ENCODE measurements at regions not wholly inside any gene's neighbourhood (a gene's known extent, or its start where the extent isn't known, plus 50 kb on each side); places are given as distances from the start of the nearest gene placed in this dataset.

GRCh38 chr6:91337967-91338366 lies 751.1 kb upstream of the MAP3K7 start:
- no peak for ATAC-seq

DNA sequence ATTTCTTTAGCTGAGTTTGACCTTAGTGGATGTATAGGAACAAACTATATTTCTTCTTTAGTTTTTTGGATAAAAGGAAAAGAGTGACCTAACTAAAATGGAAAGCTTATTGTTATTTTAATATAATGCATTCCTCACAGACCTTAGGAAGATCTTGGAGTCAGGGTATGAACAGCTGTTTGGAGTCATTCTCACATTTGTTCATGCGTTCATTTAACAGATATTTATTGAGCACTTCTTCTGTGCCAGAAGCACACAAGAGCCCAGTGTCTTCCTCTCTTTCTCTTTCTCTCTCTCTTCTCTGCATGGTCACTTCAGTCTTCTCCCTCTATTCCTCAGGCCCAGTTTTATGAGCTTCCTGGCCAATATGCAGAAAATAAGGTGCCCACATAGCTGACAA lies 744.0 kb upstream of the MAP3K7 start:
- ATAC-seq, result no peak

DNA sequence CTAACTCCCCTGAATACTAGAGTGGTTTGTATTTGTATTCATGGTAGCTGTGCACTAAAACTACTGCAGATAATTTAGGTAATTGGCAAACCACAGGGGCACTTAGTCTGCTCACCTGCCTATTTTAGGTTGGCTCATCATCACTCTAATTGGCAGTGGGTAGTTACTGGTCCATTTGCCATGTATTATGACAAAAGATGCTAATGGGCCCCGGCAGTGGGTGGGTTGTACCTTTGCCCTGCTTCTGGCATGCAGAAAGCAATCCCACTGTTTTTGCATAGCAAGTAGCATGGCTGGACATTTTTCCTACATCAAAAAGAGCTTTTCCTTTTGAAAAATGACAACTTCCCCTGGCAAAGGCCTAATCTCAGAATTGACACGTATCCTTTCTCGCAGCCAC lies 741.4 kb upstream of the MAP3K7 start:
- ATAC-seq, result no peak

- no peak for ATAC-seq
These were observed 737.8 kb upstream of the MAP3K7 start for GRCh38 chr6:91324711-91325110.

DNA sequence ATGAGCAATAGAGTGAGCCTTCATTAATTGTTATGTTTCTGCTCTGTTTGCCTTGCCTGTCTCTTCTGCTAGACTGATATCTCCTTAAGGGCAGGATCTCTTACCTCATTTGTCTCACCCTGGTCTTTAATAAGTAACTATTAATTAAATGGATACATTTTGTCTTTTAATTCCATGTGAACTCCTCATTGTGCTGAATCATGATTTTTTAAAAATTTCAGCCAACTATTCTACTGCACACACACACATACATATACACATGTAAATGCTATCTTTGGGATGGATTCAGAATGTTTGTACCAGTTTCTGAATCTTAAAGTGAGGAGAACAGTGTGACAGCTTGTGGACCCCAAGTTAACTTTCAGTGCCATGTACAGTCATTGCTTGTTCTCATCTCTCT lies 731.1 kb upstream of the MAP3K7 start:
- no peak for ATAC-seq

- ATAC-seq, result no peak
These were observed 730.5 kb upstream of the MAP3K7 start for GRCh38 chr6:91317247-91317835.

DNA sequence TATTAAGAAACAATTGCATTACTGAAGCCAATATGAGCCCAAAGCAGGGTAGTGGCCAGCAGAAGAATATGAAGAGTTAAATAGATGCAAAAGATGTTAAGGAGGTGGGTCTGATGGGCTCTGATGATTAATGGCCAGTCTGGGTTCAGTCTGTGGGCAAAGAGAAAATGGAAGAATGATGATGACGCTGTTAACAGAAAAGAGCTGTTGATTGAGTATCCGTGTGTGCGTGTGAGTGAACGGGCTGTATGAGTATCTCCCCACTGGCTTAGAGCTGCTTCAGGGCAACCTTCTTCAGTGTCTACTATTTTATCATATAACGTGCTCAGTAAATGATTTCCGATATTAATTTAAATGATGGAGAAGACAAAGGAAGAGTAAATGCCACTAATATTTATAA lies 723.3 kb upstream of the MAP3K7 start:
- no peak for ATAC-seq

- ATAC-seq, result no peak
These were observed 718.9 kb upstream of the MAP3K7 start for GRCh38 chr6:91305755-91306154.

- no peak for ATAC-seq
These were observed 717.6 kb upstream of the MAP3K7 start for GRCh38 chr6:91304521-91304920.

GRCh38 chr6:91303326-91303725 lies 716.5 kb upstream of the MAP3K7 start:
- no peak for ATAC-seq

DNA sequence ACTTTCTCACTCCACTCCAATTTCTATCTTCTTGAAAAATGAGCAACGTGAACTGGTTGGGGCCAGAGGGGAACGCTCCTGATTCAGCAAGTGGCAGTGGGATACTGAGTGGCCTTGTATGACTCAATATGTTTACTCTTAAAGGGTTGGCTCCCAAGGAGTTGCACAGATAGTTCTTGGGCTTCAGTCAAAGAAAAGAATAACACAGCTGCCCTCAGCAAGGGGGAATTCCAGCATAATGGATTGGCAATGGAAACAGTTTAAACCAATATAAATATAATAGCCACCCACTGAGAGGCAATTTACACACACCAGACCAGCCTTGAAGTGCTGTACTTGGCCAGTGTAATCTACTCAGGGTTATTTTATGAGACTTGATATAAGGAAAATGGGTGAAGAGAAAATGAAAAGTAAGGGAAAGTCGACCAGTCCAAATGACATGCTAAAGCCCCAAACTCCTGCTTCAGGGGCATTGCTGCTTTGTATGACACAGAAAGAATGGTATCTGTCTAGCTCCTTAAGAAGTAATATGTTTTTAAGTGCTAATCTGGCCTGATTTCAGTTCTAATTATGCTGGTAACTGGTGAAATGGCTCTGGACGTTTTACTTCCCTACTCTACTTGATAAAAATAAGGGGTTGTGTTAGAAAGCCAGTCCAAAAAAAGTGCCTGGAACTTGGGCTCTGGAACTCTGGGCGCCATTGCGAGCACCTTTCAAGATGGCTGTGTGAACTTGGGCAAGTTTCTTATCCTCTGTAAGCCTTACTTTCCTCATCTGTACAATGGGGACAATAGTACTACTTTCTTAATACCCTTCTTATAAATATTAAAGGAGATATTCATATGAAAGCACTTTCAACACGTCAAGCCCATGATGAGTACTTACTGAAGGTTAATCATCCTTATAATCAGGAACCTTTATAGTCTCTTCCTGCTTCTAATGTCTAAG lies 712.9 kb upstream of the MAP3K7 start:
- no peak for ATAC-seq

DNA sequence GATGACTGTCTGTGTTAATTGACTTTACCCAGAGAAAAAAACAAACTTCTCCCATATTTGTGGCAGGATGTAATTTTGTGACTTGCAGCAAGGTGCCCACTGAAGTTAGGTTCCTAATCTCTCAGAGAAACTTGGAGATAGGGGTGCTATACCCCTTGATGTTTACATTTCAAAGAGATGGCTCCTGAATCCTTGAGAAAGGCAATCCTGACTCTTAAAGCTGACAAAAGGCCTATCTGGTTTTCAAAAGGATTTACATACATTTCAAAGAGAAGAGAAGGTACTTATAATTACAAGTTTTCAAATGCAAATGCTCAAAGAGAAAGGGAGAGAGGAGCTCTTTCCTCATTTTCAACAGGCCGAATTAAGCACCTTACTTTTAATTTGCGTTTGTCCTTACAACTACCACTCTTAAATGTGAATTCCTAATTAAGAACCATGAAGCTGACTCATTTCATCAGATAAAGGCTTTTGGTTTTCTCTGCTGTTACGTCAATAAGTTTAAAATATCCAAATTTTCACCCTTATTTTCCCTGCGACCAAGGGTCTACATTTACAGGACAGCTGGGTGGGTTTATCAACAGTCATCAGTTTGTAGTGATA lies 711.8 kb upstream of the MAP3K7 start:
- no peak for ATAC-seq

- no peak for ATAC-seq
These were observed 706.5 kb upstream of the MAP3K7 start for GRCh38 chr6:91293395-91293794.

DNA sequence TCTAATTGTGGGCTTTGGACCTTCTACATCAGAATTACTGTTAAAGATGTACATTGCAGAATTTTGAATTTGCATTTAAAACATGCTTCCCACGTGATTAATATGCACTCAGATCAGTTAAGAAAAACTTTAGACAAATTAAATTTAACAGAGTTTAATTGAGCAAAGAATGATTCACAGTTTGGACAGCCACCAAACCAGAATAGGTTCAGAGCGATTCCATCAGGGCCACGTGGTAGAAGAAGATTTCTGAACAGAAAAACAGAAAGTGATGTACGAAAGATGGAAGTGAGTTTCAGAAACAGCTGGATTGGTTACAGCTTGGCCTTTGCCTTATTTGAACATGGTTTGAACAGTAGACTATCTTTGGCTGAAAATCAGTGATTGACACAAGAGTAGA lies 704.2 kb upstream of the MAP3K7 start:
- no peak for ATAC-seq

DNA sequence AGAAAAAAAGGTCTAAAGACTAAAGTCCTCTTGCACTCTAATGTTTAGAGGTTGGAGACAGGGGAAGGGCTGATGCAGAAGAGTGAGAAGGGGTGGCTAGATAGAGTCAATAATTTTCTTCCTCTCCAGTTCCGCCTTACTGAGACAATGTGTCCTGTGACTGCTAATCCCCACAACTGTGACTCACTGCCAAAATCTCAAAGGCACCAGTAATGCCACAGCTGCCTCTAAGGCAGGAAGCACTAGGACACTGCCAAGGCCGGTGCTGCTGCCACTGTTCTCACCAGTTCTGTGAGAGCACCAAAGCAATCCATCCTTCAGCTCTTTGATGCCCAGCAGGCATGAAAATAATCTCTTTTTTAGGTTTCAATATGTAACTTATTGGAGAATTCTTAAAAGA lies 701.9 kb upstream of the MAP3K7 start:
- no peak for ATAC-seq

DNA sequence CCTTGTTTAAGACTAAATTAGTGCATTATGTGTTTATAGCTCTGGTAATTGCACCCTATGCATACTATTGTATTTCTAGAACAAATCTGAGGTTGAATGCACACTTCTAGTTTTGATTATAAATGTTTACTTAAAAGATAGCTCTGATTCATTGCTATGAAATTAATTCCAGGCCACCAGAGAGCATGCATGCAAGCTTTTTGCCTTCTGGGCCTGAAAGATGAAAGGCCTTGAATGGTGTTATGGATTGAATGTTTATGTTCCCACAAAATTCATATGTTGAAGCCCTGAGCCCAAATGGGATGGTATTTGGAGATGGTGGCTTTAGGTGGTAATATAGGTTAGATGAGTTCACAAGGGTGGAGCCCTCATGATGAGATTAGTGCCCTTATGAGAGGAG lies 695.0 kb upstream of the MAP3K7 start:
- no peak for ATAC-seq

- no peak for ATAC-seq
These were observed 693.6 kb upstream of the MAP3K7 start for GRCh38 chr6:91280494-91280830.

GRCh38 chr6:91279740-91280493 lies 693.0 kb upstream of the MAP3K7 start:
- ATAC-seq, result no peak

DNA sequence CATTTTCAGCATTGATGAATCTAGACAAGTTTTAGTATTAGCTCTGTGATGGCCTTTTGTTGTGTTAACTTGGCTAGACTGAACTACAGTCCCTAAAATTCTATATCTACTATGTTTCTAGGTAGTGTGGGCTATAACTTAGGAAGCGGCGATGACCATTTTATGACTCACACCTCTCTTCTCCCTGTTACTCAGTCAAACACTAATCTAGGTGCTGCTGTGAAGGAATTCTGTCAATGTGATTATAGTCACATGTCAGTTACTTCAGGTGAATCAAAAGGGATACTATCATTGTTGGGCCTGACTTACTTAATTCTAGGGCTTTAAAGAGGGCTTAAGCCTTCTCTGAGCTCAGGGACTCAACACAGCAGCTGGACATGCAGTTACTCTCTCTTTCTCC lies 691.5 kb upstream of the MAP3K7 start:
- ATAC-seq, result no peak

DNA sequence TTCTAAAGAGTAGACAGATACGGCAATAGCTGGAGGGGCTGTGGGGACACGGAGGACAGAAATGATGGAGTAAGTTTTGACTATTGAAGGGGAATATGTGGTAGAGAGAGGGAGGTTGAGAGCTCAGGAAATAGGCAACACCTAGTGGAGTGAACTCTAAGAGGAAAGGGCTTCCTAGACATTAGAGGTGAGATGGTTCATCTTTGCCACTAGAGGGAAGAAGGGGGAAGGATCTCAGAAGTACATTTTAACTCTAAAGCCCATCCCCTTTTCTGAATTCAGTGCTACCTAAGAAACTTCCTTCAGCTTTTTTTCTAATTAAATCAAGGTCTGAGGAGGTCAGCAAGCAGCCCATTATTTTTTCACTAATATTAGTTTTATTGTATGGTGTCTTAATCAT lies 689.4 kb upstream of the MAP3K7 start:
- peak; percentile 15 for ATAC-seq

GRCh38 chr6:91273729-91274128 lies 686.9 kb upstream of the MAP3K7 start:
- no peak for ATAC-seq

DNA sequence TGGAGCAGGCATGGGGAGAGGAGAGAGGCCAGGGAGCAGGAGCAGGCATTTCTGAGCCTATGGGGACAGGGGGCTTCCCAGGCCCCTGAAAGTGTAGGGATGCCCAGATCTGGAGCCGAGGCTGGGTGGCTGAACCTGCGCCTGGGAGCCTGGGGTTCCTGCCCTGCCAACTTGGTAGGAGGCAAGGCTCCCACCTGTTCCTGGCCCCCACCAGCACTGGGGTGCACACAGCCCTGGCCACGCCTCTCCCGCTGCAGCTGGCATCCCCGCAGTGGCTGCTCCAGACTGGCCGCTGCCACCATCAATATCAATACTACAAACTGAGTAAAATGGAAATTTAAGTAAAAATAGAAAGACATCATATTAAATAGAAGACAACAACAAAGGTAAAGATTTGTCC lies 684.9 kb upstream of the MAP3K7 start:
- ATAC-seq, result no peak

DNA sequence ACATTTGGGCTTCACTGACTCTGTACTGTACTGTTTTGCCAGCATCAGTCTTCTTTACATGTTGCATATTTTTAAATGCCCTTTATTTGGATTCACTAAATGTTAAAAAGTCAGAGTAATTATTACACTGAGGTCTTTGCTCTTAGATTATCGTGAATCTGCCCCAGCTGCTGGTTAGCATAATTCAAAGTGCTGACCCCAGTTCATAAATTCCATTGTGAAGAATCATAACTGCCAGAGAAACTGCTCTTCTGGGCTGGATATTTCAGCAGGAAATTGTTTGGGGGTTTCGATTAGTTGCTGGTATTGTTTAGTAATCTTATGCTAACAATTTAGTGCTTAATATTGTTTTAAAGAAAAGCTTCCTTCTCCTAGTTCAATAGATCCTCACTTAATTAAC lies 682.1 kb upstream of the MAP3K7 start:
- ATAC-seq, result no peak
